ENCODE measurements at regions not wholly inside any gene's neighbourhood (a gene's known extent, or its start where the extent isn't known, plus 50 kb on each side); places are given as distances from the start of the nearest gene placed in this dataset.

DNA sequence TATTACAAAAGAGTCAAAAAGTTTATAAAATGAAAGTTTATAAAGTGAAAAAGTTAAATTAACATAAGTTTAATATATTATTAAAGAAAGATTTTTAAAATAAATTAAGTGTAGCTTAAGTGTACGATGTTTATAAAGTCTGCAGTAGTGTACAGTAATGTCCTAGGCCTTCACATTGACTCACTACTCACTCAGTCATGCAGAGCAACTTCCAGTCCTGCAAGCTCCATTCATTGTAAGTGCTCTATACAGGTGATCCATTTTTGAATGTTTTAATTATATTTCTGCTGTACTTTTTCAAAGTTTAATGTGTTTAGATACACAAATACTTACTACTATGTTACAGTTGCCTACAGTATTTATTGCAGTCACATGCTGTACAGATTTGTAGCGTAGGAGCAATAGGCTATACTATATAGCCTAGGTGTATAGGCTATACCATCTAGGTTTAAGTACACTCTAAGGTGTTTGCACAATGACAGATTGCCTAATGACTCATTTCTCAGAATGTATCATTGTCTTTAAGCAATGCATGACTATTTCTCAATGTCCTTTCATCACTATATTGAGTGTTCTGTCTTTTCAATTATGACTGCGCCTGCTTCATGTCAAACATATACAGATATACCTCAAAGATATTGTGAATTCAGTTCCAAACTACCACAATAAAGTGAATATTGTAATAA, 1110.3 kb upstream of the MAP3K7 start:
- H3K9me3 ChIP-seq: no peaks in the 10 kb centered on the region

DNA sequence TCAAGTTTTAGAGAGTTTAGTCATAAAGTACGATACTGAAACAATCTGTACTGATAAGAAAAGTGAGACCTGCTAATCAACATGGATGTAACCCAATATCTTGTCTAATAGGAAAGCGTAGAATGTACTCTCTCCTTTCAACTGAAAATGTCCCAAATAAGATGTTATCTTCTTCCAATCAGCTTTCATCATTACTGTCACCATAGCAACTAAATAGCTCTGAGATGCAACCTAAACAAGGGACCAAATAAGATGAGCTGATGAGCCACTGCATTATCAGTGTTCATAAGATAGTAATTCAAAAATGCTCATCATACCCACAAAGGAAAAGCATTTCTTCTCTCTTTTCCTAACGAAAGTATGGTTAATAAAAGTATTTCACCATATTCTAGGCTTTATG, 1108.3 kb upstream of the MAP3K7 start:
- no peak for DNase-seq

More for the DNA sequence above, 1110.3 kb upstream of the MAP3K7 start:
- Histone ChIP-seq H3K36me3 (no peaks in the 10 kb centered on the region), H3K4me3 (no peak overlapping the region), H3K27me3 (no peaks in the 10 kb centered on the region), H3K27ac (no peak overlapping the region), H3K4me1 (no peaks in the 10 kb centered on the region)
- no peak for DNase-seq
- TF ChIP-seq, protein P1, sequence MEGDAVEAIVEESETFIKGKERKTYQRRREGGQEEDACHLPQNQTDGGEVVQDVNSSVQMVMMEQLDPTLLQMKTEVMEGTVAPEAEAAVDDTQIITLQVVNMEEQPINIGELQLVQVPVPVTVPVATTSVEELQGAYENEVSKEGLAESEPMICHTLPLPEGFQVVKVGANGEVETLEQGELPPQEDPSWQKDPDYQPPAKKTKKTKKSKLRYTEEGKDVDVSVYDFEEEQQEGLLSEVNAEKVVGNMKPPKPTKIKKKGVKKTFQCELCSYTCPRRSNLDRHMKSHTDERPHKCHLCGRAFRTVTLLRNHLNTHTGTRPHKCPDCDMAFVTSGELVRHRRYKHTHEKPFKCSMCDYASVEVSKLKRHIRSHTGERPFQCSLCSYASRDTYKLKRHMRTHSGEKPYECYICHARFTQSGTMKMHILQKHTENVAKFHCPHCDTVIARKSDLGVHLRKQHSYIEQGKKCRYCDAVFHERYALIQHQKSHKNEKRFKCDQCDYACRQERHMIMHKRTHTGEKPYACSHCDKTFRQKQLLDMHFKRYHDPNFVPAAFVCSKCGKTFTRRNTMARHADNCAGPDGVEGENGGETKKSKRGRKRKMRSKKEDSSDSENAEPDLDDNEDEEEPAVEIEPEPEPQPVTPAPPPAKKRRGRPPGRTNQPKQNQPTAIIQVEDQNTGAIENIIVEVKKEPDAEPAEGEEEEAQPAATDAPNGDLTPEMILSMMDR (IDR thresholded peaks at IDR 0.05): no peak
- intact Hi-C loops (cut with DNase I; ENCODE audit: low total_unique reads): no loop called here

DNA sequence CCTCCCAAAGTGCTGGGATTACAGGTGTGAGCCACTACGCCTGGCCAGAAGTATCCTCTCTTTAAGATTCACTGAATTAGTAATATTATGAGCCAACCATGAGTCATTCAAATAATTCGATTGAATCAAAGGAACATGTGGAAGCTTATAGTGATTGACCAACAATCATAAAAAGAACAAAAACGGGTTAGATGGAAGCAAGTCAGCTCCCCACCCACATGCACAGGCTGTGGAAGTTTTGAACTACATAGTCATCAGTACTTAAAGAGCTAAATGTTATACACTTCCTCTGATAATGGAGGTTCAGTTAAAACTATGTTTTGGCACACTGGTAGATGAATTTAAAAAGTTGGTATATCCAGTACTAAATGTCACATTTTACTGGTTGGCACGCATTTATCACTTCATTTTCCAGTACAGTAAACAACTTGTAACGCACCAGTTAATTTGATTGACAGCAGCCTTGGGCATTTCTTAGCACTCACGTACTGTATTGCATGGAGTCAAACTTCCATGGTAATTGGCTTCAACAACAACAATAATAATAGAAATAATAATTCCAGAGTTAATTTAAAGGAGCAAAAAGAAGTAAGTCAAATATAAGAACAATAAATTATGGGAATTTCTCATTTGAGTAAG, 1107.3 kb upstream of the MAP3K7 start:
- Histone ChIP-seq H3K27me3 (no peaks in the 10 kb centered on the region), H3K36me3 (no peaks in the 10 kb centered on the region), H3K27ac (no peak overlapping the region), H3K4me1 (no peaks in the 10 kb centered on the region), H3K4me3 (no peak overlapping the region), H3K9me3 (no peaks in the 10 kb centered on the region)
- TF ChIP-seq, protein P1 (IDR thresholded peaks at IDR 0.05): no peak
- intact Hi-C loops (cut with DNase I; ENCODE audit: low total_unique reads): no loop called here
- DNase-seq: no peak

More for the DNA sequence above, 1108.3 kb upstream of the MAP3K7 start:
- Histone ChIP-seq H3K27me3 (no peaks in the 10 kb centered on the region), H3K36me3 (no peaks in the 10 kb centered on the region), H3K9me3 (no peaks in the 10 kb centered on the region), H3K4me1 (no peaks in the 10 kb centered on the region), H3K27ac (no peak overlapping the region), H3K4me3 (no peak overlapping the region)
- TF ChIP-seq, protein P1 (IDR thresholded peaks at IDR 0.05): no peak
- intact Hi-C loops (cut with DNase I; ENCODE audit: low total_unique reads): no loop called here

DNA sequence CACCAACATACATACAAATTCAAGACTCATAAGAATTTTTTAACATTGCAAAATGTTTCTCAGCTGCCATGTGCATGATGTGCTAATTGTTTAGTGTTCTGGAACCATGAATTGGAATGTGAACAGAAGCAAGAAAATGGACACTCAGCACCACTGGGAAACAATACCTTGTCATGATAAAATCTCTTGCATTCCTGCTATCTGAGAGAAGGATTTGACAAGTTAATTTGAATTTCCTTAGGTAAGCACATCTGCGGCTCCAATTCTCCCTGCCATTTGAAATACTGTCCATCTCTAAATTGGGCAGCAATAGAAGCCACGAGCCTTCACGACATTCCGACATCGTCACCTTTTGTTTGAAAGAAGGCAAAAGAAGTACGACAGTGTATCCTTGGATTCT, 1104.6 kb upstream of the MAP3K7 start:
- H3K4me1 ChIP-seq: no peaks in the 10 kb centered on the region
- no peak overlapping the region for H3K4me3 ChIP-seq
- no peak for DNase-seq
- TF ChIP-seq, protein P1 (IDR thresholded peaks at IDR 0.05): no peak
- intact Hi-C loops (cut with DNase I; ENCODE audit: low total_unique reads): no loop called here
- no peaks in the 10 kb centered on the region for H3K36me3 ChIP-seq
- H3K27ac ChIP-seq: no peak overlapping the region
- no peaks in the 10 kb centered on the region for H3K9me3 ChIP-seq
- H3K27me3 ChIP-seq: no peaks in the 10 kb centered on the region

DNA sequence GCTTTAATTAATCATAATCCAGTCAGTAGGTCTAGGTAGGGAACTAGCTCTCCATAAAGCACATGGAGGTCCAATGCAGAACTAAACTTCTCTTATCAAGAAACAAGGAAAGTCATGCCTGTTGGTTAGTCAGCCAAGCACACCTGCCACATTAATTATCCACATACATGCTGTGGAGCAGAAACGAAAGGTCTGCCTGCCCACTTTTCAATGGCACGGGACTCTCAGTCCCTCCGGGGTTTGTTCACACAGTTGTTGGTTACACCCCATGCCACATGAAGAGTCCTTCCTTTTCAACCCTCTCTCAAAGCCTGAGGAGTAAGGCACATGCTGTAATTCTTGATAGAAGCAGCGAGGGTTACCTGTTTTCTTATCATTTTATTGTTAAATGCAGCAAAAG, 1096.4 kb upstream of the MAP3K7 start:
- intact Hi-C loops (cut with DNase I; ENCODE audit: low total_unique reads): no loop called here
- Histone ChIP-seq H3K27ac (no peak overlapping the region), H3K4me3 (no peak overlapping the region), H3K36me3 (no peaks in the 10 kb centered on the region), H3K9me3 (no peaks in the 10 kb centered on the region), H3K4me1 (no peaks in the 10 kb centered on the region), H3K27me3 (no peaks in the 10 kb centered on the region)
- no peak for DNase-seq
- TF ChIP-seq, protein P1 (IDR thresholded peaks at IDR 0.05): no peak
